ENCODE measurements at regions not wholly inside any gene's neighbourhood (a gene's known extent, or its start where the extent isn't known, plus 50 kb on each side); places are given as distances from the start of the nearest gene placed in this dataset.

GRCh38 chr3:34012102-34012461 is 213.7 kb downstream of the PDCD6IP start:
- TF ChIP-seq CTCF (conservative IDR thresholded peaks at IDR 0.05), result no peak
- no peak for TF ChIP-seq EZH2 (IDR thresholded peaks at IDR 0.05; ENCODE audit: low read depth)
